GM21529 (cell line): ENCODE measurements at regions not wholly inside any gene's neighbourhood (a gene's known extent, or its start where the extent isn't known, plus 50 kb on each side); places are given as distances from the start of the nearest gene placed in this dataset.

Experiments
- ATAC-seq: cut with Tn5 transposase; IDR thresholded peaks from one replicate; pipeline ENCODE4 v1.9.1; 2021; ENCODE audit not compliant: unreplicated experiment

DNA sequence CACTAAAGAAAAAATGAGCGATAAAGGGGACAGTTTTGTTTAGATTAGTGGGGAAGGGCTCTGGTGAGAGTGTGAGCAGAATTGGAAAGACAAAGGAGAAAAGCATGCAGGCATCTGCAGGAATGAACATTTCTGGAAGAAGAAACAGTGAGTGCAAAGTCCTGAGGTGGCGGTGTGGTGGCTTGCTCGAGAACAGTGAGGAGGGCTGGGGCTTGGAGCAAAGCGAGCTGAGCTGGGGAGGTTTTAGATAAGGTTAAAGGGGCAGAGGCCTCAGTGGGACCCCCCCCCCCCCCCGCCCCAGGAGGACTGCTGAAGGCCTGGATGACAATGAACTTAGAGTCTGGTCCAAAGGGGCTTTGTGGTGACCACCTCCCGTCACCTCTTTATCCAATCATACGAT lies 202.7 kb upstream of the MVB12B start:
- ATAC-seq: no peak

DNA sequence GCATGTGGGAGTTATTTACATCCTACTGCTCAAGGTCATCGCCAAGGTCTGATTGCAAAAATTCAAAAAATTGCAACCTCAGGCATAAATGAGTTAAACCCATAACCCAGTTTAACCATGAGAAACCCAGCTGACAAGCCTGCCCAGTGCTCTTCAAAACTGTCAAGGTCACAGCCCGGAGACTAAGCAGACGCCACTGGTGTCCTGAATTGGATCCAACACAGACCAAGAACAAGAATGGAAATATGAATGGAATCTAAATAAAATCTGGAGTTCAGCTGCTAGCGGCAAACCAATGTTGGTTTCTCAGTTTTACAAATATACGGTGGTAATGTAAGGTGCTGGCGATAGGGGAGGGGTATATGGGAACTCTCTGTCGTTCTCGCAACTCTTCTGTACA lies 201.5 kb upstream of the MVB12B start:
- no peak for ATAC-seq

DNA sequence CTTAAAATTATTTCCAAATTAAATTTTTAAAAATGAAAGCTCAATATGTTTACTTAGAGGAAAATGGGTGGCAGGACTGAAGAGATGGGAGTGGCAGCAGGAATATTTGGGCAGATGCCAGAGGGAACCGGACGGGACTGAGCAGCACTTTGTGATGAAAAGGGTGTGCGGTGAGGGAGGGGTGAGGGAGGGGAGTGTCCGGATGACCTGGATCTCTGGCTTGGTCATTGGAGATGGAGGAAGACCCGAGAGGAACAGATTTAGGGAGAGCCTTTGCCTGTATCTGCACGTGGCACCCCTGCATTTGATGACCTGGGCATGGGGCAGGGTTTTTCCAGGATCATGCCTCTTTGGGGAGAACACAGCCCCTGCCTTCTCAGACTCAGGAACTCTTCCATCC lies 201.1 kb upstream of the MVB12B start:
- no peak for ATAC-seq

DNA sequence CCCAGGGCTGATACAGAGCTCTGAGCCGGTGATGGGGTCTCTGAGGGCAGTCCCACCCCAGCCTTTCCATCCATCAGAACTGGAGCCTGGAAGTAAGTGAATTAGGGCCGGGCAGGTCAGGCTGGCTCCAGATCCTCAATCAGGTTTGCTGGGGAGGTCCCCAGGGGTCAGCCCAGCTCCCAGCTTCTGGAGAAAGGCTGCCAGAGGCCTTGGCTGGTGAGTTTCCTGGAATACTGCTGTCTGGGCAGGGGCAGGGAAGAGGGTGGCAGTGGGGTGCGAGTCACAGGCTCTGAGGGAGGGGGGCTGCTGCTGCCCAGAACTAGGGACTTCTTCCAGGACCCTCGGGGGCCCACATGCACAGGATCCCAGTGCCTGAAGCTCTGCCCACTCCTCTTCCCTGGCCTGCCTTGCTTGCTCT lies 200.6 kb upstream of the MVB12B start:
- ATAC-seq: no peak

DNA sequence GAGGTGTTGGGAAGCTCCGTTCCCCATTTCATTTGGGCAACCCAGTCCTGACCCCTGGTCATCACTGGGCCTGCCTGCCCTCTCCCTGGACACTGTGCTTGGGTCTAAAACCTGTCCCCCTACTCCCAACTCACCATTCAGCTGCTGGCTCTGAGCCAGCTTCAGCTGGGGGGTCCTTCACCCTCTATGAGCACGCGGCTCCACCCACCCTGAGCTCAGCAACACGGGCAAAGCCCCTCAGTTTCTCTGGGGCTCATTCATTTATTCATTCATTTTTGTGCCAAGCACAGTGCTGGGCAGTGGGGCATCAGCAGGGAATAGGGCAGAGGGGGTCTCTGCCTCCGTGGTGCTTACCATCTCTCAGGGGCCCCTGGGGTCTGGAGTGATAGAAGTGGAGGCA lies 199.8 kb upstream of the MVB12B start:
- no peak for ATAC-seq

DNA sequence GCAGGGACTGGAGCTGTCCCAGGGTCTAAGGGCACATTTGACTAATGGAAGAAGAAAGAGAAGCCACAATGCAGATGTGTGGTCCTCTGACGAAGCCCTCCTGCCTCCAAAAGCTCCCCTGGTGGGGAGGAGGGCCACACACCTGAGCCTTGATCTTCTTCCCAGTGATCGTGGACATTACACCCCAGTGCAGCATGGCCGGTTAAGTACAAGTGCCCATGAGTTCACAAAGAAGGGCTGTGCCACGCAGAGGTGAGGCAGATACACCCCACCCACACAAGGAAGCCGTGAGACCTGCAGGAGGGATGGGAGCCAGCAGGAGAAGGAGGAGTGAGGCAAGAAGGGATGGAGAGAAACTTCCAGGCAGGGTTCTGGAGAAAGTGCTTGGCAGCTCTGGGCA lies 199.0 kb upstream of the MVB12B start:
- no peak for ATAC-seq

DNA sequence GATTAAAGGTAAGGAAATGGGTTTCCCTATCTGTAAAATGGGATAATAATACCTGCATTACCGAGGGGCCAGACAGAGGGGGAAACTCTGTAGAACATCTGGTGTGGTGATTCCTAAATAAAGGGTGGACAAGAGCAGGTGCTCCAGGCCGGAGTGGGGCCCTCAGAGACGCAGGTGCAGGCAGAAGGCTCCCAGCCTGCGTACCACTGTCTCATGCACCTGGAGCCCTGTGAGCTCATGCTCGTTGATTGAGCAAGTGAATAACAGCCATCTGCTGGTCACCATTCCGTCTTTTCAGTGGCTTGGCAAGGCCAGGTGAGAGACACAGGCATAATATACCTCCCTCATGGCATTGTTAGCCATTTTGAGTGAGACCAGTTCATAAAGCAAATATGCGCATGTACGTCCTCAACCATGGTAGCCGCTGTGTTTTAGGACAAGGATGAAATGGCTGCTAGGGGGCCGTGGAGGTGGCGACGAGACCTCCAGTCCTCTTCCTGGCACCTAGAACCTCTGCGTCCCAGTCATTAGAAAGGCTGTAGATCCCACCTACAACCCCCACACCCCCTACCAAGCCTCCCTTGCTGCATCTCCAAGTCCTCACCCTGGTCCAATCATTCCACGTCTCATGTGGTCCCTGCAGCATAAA lies 198.0 kb upstream of the MVB12B start:
- ATAC-seq: no peak

DNA sequence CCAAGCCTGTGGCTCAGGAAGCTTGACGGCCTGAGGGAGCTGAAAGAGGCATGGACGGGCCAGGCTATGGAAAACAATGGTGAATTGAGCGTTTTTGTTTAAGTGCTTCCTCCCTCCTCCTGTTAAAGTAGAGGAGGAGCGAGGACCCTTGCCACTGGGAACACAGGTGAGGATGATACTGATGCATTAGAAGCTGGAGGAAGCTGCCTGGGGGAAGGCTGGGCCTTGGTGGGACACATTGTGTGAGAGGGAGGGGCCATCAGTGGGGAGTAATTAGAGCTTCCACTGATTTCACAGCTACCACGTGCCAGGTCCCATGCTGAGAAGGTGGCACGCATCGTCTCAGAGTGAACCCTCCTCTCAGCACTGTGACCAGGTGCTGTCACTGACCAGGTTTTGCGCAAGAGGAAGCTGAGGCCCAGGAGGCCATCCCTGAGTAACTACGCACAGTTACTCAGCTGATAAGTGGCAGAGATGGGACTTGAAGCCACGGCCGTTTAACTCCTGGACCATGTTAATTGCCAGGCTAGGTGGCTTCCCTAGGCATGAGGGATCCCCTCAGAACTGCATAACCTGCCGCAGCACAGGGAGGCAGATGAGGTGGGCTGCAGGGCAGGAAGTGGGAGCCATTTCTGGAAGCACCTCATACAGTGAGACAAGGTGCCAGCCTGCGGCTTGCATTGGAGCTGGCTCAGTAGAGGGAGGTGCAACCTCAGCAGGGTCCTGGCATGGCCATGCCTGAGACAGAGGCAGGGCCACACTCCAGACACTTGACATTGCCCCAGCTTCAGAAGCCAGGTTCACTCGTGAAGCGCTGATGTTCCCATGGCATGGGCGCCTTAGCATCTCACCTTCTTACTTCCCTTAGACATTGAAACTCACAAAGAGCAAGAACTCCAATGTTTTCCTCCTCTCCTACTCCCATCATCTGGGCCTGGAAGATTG lies 195.3 kb upstream of the MVB12B start:
- ATAC-seq: no peak

DNA sequence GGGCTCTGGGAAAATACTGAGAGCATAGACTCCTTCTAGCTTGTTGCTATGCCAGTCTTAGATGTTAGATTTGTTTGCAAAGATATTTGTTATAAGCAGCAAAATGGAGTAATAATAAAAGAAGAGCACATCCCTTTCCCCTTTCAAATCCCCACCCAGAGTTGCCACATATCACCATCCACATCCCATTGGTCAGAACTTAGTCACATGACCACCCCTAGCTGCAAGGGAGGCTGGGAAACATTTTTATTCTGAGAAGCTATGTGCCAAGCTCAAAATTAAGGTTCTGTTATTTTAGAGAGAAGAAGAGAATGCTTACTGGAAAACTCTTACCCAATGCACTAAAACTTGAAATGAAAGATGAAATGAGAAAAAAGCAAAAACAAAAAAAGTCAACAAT lies 193.9 kb upstream of the MVB12B start:
- no peak for ATAC-seq

DNA sequence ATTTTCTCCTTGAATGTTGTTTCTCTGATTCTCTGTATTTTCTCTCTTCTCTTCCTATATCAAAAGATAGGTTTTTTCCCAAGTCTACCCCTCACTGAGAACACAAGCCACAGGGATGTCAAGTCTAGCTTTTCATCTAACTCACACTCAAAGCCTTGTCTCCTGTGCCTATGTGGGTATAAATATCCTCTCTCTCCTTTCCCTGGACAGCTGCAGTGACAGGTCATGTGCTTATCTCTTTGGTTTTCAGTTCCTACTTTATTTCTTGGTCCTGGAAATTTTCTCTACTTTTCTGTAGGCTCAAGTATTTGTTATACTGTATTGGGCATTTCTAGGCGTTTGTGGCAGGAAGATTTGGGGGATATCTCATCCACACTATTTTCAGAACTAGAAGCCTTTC lies 182.4 kb upstream of the MVB12B start:
- no peak for ATAC-seq

DNA sequence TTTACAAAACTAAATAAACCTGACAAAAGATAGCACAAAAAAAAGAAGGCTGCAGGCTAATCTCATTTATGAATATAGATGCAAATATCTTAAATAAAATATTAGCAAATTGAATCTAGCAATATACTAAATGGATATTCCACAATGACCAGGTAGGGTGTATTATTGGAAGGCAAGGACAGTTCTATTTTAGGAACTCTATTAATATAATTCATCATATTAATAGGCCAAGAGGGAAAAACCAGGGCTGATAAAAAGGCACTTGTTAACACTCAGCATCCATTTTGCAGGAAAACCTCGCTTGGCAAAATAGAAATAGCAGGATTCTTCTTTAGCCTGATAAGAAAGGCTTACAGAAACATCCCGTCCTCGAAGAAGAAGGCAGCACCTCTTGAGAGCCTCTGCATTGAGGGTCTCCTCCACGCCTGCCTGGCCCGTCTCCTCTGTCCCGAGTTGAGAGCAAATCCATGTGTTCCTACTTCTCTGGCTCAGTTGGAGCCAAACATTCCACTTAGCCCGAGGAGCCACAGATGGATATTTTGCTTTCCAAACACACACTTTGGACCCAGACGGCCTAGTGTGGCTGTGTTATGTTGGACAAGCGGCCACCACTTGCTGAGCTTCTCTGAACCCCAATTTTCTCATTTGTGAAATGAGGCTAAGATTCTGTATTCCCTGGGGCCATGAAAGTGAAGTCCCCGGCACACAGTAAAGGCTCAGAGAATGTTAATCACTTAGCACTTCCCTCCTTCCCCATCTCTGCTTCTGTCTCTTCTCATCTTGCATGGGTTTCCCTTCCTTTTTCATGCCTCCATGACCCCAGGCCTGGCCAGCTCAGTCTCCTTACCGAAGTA lies 181.8 kb upstream of the MVB12B start:
- no peak for ATAC-seq

DNA sequence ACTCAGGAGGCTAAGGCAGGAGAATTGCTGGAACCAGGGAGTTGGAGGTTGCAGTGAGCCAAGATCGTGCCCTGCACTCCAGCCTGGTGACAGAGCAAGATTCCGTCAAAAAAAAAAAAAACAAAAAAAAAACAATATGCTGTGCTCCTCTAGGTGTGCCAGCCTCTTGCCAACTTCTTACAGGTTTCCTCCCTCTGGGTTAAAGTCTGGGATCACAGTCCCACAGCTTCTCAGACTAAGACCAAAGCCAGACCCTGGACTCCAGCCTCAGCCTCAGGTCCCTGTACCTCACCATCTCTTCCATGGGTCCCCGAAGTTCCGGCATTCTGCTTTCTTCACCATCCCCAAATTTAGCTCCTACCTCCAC lies 180.8 kb upstream of the MVB12B start:
- ATAC-seq: no peak

DNA sequence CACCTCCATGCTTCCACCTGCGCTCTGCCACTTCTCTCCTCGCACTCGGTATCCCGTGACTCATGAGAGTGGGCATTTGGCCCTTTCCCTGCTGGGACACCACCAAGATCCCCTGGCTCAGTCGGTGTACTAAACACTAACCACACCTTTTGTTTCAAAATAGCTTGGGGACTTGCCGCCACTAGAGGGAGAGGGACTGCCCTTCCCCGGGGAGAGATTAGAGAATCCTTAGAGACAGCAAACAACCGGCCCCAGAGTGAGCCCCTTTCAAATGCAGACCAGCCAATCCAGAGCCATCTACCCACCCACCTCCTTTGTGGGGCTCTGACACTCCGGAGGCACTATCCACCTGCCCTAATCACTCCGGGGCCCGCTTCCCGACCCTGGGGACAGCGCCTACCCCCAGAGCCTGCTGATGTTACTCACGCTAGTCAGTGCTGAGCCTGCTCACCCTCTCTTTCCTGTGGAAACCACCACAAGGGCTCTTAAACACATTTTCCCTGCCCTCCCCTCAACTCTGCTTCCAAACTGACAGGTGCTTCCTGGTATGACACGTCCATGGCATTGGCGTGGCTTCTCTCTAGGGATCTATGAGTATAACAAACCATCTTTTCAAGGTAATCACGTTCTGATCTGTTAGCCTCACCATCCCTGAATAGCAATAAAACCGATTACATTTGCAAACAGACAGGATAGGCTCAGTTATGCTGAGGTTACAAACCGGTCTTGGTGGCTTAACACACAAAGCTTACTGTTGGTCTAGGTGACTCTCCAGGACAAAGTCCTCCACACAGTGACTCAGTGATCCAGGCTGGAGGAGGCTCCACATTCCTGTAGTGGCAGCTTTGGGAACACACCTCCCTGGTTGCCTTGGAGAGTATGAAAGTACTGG lies 180.1 kb upstream of the MVB12B start:
- ATAC-seq: peak; percentile 62

DNA sequence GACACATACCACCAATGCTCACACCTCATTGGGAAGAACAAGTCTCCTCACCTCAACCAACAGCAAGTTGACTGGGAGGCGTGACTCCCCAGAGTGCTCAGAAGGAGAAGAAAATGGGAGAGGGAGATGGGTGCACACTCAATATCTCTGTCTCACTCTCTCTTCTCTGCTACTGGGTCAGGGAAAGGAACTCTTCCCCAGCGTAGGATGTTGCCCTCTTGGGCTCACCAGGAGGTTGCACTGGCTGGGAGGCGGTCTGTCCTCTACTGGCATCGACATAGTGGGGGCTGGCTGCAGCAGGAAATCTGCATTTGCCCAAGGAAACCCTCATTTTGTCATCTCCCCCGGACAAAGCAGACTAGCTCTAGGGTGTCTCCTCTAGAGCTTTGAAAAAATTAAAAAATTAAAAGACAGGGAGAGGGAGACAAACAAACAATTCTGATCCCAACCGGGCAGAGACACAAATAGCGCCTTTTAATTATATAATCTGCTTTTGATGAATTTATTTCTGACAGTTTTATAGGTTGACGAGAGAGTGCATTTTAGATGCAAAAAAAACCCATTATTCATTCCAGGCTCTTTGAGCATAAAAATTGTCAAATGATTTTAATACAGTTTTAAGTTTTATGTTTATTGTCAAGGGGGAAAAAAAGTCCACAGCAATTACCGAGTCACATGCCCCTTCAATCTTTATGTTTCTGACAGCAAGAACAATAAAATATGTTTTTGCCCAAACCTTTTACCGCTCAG lies 179.3 kb upstream of the MVB12B start:
- ATAC-seq: no peak

DNA sequence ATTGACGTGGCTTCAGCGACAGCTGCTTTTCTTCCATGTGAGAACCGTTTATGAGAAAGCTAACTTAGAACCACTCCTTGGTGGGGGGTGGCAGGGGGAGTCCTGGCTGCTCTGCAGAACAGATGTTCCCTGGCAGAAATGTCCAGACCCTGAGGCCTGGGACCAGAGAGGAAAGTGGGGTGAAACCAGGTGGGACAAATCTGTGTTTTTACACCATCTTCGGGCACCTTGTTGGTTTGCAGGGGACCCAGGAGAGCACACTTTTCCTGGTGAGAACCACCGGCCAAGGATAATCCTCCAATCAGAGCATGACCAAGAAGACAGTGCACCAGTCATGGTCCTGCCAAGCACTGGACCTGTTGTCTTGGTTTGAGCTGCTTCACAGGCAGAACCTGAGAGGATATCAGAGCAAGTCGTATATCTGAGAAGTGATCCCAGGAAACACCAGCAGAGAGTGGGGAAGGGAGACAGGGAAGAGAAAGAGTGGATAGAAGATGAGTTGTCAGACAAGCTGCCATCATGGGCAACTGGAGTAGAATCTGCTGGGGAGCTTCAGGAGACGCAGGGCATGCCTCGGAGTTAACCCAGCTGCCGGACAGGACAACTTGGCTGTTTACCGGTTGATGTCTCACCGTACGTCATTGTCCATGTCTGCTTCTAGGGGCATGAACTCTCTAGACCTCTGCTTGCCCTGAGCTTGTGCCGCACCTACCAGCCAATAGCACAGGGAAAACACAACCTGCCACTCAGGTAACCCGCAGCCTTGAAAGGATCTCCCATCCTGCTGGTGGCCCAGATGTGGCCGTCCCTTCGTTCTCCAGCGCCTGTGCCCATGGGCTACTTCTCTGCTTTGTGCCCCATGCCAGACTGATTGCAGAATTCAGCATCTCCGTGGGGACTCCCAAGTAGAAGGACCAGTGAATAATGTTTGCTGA lies 178.4 kb upstream of the MVB12B start:
- ATAC-seq: no peak

DNA sequence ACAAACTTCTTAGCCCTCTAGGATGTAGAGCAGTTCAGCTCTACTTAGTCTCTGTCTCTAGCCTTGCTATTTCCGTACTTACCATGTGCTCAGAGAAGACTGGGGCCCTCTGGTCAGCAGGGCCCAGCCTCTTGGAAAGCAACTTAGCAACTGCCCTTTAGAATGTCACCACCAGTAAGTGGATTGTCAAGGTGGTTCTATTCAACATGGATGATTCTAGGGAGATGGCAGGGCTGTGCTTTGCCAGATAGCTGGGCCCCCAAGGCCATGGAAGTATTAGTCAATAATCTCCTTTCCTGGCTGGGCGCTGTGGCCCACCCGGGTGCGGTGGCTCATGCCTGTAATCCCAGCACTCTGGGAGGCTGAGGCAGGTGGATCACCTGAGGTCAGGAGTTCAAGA lies 177.6 kb upstream of the MVB12B start:
- no peak for ATAC-seq

DNA sequence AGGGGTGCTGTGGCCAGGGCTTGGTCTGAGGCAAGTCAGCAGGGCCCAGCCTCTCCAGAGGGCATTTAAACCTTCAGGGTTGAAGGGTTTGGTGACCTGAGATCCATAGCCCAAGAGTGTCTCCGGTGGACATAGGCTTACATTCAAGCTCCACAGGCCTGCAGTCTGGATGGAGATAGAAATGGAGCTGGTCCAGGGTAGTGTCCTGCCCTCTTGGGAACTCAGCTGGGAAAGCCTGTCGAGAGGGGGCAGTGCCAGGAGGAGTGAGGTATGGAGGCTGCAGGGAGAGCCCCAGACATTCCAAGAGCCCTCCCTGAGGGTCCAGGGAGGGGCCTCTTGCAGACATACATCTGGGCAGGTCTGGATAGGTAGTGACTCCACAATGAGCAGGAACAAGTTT lies 177.0 kb upstream of the MVB12B start:
- ATAC-seq: no peak

DNA sequence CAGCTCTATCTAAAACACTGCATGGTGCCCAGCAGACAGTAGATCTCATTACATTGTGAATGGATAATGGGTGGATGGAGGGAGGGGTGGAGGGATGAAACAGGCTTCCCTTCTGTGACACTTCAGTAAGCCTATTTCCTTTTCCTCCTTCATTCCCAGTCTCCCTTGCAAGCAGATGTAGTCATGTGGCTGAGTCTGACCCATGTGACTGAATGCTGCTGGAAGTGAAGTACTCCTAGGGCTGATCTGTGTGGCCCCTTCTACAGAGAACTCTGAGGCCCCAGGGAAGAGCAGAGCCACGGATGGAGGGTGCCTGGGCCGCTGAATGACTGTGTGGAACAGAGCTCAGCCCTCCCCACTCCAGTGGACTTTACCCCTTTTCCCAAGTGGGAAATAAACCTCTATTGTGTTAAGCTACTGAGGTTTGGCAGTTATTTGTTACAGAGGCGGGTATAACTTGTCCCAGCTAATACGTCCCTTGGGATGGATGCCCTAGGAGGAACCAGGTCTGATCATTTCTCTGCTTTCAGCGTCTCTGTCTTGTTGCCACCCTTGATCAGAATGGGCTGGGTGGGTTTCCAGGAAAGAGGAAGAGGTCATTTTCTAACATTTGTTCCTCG lies 176.1 kb upstream of the MVB12B start:
- no peak for ATAC-seq
